ENCODE measurements at regions not wholly inside any gene's neighbourhood (a gene's known extent, or its start where the extent isn't known, plus 50 kb on each side); places are given as distances from the start of the nearest gene placed in this dataset.

- DNase-seq = no peak
Observed at GRCh38 chr5:82417776-82418607, 139.8 kb upstream of the RPS23 start.

- DNase-seq = no peak
Observed at GRCh38 chr5:82416512-82416911, 138.4 kb upstream of the RPS23 start.

- DNase-seq = no peak
Observed at GRCh38 chr5:82414041-82414388, 135.9 kb upstream of the RPS23 start.

- DNase-seq = no peak
Observed at GRCh38 chr5:82413302-82414040, 135.3 kb upstream of the RPS23 start.

GRCh38 chr5:82408033-82408432 is 129.9 kb upstream of the RPS23 start:
- DNase-seq = no peak

- DNase-seq = no peak
Observed at GRCh38 chr5:82406205-82406773, 128.1 kb upstream of the RPS23 start.

- no peak for DNase-seq
Observed at GRCh38 chr5:82405618-82406204, 127.6 kb upstream of the RPS23 start.

GRCh38 chr5:82405161-82405560 is 127.0 kb upstream of the RPS23 start:
- DNase-seq = no peak

GRCh38 chr5:82404382-82404945 is 126.3 kb upstream of the RPS23 start:
- no peak for DNase-seq

- no peak for DNase-seq
Observed at GRCh38 chr5:82403724-82404123, 125.6 kb upstream of the RPS23 start.

GRCh38 chr5:82403026-82403425 is 124.9 kb upstream of the RPS23 start:
- DNase-seq = no peak

- DNase-seq = no peak
Observed at GRCh38 chr5:82399111-82399510, 121.0 kb upstream of the RPS23 start.

GRCh38 chr5:82397741-82398320 is 119.7 kb upstream of the RPS23 start:
- no peak for DNase-seq

- no peak for DNase-seq
Observed at GRCh38 chr5:82396871-82397514, 118.8 kb upstream of the RPS23 start.

GRCh38 chr5:82396396-82396795 is 118.2 kb upstream of the RPS23 start:
- no peak for DNase-seq

- DNase-seq = no peak
Observed at GRCh38 chr5:82393951-82394350, 115.8 kb upstream of the RPS23 start.

GRCh38 chr5:82390088-82390487 is 111.9 kb upstream of the RPS23 start:
- no peak for DNase-seq

GRCh38 chr5:82389347-82389746 is 111.2 kb upstream of the RPS23 start:
- DNase-seq = no peak

GRCh38 chr5:82388181-82388580 is 110.0 kb upstream of the RPS23 start:
- DNase-seq = no peak

GRCh38 chr5:82387819-82388166 is 109.6 kb upstream of the RPS23 start:
- no peak for DNase-seq

- DNase-seq = no peak
Observed at GRCh38 chr5:82387001-82387818, 109.1 kb upstream of the RPS23 start.

GRCh38 chr5:82386576-82386975 is 108.4 kb upstream of the RPS23 start:
- DNase-seq = no peak

All from NCI-H1048 (cell line).